ENCODE measurements at regions not wholly inside any gene's neighbourhood (a gene's known extent, or its start where the extent isn't known, plus 50 kb on each side); places are given as distances from the start of the nearest gene placed in this dataset.

- TF ChIP-seq, protein P1, sequence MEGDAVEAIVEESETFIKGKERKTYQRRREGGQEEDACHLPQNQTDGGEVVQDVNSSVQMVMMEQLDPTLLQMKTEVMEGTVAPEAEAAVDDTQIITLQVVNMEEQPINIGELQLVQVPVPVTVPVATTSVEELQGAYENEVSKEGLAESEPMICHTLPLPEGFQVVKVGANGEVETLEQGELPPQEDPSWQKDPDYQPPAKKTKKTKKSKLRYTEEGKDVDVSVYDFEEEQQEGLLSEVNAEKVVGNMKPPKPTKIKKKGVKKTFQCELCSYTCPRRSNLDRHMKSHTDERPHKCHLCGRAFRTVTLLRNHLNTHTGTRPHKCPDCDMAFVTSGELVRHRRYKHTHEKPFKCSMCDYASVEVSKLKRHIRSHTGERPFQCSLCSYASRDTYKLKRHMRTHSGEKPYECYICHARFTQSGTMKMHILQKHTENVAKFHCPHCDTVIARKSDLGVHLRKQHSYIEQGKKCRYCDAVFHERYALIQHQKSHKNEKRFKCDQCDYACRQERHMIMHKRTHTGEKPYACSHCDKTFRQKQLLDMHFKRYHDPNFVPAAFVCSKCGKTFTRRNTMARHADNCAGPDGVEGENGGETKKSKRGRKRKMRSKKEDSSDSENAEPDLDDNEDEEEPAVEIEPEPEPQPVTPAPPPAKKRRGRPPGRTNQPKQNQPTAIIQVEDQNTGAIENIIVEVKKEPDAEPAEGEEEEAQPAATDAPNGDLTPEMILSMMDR (conservative IDR thresholded peaks at IDR 0.05; ENCODE audit: low read depth, low read length), result no peak
- TF ChIP-seq EZH2 (IDR thresholded peaks at IDR 0.05; ENCODE audit: borderline replicate concordance, low read depth, low read length, poor library complexity, severe bottlenecking), result no peak
These were observed 199.1 kb upstream of the CHAC2 start for GRCh38 chr2:53568469-53568868.
